HG02884 (cell line): ENCODE measurements at regions not wholly inside any gene's neighbourhood (a gene's known extent, or its start where the extent isn't known, plus 50 kb on each side); places are given as distances from the start of the nearest gene placed in this dataset.

Source experiments
- ATAC-seq: cut with Tn5 transposase; IDR thresholded peaks from one replicate; pipeline ENCODE4 v1.9.1; 2021; ENCODE audit warnings: mild to moderate bottlenecking, moderate library complexity; ENCODE audit not compliant: unreplicated experiment

- ATAC-seq, result no peak
These were observed 50.1 kb downstream of the CEP43 start for GRCh38 chr6:167049275-167049674.

GRCh38 chr6:167050903-167051302 lies 51.7 kb downstream of the CEP43 start:
- ATAC-seq, result no peak

DNA sequence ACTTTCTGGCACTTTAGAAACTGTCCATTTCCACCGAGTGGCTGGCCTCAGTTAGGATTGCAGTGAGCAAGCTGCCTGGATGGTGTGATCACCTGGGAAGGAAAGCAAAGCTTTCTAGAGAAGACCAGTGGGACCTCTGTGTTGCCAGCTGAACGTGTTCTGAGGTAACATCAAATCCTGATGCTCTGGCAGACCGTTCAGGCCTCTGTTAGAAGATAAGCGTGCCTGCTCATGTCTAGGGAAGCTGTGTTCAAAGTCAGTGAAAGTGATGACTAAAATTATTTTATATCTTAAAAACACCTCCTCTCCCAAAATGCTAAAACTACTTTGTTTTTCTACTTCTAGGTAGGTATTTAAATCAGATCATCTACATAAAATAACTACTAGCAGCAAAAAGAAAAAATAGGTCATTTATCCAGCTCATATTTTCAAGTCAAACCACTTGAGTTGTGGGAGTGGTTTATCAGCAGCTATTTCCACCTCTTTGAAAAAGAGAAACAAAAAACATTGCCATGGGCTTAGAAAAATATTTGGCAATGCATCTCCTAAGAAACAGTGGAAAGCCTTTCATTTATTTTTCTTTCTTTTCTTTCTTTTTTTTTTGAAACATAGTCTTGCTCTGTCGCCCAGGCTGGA lies 54.8 kb downstream of the CEP43 start:
- ATAC-seq, result no peak

- no peak for ATAC-seq
These were observed 55.8 kb downstream of the CEP43 start for GRCh38 chr6:167054987-167055386.

GRCh38 chr6:167056370-167056769 lies 57.2 kb downstream of the CEP43 start:
- peak; percentile 99 for ATAC-seq

DNA sequence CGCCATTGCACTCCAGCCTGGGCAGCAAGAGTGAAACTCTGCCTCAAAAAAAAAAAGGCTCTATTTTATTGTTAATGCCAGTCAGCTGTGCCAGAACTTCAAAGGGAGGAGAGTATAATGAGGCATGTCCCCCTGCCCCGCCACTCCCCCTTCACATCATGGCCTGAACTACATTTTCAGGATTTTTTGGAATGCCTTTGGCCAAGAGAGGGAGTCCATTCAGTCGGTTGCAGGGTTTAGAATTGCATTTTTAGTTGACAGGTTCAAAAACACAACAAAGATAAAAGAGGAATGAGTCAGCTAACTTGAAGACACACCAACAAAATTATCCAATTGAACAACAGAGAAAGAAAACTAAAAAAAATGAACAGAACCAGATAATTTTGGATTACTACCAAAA lies 59.1 kb downstream of the CEP43 start:
- no peak for ATAC-seq
